GM15510 (cell line): ENCODE measurements at regions not wholly inside any gene's neighbourhood (a gene's known extent, or its start where the extent isn't known, plus 50 kb on each side); places are given as distances from the start of the nearest gene placed in this dataset.

ENCODE experiments used
- POLR2A ChIP-seq: IDR thresholded peaks from 3 replicates; pipeline ENCODE4 v1.6.1; 2011; ENCODE audit warnings: borderline replicate concordance; ENCODE audit not compliant: insufficient read length; ENCODE audit errors: extremely low read depth

DNA sequence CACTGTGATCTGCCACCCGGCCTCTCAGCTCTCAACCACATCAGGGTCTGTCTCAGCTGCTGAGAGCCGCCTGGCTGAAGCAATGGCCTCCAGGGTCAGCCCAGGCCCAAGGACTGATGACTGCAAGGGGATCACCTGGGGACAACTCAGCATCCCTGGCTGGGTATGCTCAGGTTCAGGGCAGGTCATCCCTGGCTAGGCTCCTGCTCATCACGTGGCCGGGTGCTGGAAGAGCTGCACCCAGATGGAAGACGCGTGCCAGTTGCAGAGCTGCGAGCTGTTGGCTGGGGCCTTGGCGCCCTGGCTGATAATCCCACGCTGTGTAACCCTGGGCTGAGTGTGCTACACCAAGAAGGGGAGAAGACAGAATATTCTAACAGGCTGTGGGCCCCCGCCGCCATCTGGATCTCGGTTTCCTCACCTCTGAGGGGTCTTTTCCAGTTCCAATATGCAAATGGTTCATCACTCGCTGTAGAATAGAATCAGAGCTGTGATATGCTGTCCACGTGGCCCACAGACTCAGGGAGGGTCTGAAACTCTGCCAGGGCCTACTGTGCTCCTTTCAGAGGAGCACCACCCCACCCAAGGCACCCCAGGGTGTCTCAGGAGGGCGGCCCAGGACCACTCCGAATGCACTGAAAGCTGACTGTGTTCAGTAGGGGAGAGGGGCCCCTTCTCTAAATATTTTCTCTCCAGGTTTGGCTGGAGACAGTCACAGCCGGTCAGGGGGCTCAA is 338.8 kb downstream of the BCOR start:
- TF ChIP-seq POLR2A: no peak

DNA sequence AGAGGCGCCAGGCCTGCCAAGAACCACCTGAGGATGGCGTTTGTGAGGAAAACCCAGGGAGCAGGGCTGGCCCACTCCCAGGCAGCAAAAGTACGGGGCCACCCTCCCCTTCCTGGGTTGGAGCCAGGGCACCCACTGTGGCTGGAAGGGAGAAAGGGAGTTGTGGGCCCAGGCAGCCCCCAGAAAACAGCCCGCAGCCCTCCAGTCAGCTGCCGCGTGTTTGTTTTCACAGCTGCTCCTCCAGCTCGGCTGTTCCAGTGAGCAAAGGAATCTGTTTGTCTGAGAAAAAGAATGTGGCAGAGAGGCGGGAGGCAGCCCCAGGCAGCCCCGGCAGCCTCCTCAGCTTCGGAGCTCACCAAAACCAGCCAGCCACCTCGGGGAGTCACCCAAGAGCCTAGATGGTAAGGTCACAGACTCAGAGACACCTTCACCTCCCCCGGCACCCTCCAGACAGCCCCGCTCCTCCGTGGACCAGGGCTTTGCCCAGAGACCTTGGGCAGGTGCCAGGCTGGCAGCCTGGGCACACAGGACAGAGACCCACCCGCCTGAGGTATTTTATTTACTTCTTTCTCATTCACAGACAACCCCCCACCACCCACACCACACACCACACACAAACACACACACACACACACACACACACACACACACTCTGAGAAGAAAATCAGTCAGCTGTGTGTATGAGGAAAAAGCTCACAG is 338.1 kb downstream of the BCOR start:
- TF ChIP-seq POLR2A: no peak

DNA sequence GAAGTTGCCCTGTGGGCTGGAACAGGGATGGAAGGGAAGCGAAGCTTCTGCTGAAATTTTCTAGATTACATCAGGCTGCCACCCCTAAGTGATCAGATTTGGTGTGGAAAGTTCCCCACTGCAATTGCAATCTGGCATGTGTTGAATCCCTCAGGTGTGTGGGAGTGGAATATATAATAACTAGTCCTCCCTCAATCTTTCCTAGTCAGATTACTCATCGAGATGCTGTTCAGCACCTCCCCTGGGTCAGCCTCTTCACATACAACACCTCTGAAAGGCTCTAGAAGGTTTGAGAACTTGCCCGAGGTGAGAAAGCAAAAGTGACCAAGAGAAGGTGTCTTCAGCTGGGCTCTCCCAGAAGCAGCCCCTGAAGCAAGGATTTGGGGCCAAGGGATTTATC is 336.8 kb downstream of the BCOR start:
- no peak for TF ChIP-seq POLR2A

DNA sequence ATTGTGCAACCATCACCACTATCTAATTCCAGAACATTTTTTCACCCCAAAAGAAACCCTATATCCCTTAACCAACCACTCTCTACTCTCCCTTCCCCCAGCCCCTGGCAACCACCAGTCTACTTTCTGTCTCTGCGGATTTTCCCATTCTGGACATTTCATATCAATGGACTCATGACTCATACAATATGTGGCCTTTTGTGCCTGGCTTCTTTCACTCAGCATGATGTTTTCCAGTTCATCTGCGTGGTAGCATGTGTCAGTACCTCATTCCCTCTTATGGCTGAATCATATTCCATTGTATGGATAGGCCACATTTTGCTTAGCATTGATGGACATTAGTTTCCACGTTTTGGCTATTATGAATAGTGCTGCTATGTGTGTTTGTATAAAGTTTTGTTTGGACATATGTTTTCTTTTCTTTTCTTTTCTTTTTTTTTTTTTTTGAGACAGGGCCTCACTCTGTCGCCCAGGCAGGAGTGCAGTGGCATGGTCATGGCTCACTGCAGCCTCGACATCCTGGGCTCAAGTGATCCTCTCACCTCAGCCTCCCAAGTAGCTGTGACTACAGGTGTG is 335.4 kb downstream of the BCOR start:
- TF ChIP-seq POLR2A: no peak

DNA sequence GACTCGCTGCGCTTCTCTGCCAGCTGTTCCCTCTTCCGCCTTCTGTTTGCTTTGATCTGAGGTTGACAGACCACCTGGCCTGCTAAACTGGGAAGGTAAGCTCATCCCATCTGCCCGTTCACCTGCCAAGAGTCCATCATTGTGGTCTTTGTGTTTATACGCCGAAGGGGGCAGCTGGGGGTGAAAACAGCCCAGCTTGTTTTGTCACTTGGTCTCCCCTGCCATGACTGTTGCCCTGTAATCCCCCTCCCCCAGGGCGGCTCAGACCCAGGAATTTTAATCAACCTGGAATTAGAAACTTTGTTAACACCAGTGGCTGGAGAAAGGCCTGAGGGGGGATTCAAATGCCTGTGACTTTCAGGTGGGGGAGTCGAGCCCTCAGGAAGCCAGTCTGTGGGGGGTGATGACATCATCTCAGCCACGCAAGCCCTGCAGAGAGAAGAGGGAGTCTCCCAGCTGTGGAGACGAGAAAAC is 333.3 kb downstream of the BCOR start:
- no peak for TF ChIP-seq POLR2A

DNA sequence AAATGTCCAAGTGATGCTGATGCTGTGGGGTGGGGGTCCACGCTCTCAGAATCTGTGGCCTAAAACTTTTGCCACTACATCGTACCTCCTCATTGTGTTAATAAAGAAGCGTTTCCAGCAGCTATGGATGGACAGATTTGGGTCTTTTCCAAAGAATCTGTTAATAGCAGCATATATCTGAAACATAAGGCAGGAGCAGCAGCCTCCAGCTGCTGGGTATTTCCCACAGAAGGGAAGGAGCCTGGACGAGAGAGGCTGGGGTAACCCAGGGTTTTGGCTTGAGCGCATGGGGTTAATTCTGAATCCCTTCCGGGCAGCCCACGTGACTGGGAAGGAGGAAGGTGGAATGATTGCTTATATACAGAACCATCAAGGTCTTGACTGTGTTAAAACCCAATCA is 332.4 kb downstream of the BCOR start:
- no peak for TF ChIP-seq POLR2A

DNA sequence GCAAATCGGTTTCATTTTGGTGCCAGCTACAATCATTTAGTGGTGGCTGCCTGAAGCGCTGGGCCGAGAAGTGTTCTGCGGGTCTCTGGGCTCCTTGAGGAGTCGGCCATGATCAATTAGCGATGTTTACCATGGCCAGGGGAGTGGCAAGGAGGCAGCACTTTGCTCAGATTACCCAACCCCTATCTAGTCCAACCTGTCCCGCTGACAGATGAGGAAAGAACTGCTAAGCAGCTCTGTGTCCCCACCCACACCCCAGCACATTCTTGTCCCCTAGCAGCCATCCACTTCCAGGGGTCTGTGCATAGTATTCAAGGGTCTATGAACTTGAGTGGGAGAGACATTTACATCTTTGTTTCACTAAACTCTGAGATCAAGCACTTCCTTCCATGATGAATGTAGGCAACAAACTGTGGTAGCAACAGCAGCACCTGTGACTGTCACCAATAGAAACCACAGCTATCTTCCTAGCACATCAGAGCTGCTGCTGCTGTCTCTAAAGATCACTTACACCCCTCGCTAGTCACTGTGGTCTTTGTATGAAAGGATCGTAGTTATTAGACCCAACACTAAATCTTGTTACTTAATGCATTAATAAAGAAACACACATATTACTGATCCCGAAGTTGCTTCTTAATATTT is 331.6 kb downstream of the BCOR start:
- no peak for TF ChIP-seq POLR2A

DNA sequence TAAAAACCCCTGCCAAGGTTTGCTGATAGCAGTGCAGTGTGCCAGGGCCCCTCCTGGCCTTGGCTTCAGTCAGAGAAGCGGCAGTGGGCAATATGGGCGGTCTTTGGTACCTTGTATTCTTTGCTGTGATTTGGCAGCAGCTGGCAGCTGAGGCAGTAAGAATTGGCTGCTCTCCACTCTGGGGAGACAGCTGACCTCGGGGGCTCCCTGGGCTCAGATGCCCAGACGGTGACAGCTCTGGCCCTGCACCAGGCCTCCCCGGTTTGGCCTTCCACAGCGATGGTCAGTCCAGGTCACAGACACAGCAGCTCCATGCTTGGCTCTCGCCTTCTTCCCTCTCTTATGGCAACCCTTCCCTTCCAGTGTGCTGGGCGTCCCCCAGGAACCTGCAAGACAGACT is 330.9 kb downstream of the BCOR start:
- TF ChIP-seq POLR2A: no peak

DNA sequence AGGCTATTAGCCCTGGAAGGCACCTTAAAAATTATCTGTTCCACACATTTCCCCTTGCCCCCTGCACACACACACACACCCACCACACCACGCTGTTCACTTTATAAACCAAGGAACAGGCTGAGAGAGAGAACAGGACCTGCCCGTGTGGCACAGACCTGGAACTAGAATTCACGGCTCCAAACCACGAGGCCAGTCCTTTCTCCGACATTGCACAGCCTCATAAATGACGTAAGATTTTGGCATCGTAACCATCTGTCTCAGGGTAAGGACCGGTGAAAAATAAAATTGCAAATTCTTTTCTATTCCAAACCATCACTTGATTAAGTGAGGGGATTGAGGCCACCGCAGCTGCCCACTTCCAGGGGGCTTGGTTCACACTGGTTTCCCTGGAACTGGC is 330.3 kb downstream of the BCOR start:
- TF ChIP-seq POLR2A: no peak

DNA sequence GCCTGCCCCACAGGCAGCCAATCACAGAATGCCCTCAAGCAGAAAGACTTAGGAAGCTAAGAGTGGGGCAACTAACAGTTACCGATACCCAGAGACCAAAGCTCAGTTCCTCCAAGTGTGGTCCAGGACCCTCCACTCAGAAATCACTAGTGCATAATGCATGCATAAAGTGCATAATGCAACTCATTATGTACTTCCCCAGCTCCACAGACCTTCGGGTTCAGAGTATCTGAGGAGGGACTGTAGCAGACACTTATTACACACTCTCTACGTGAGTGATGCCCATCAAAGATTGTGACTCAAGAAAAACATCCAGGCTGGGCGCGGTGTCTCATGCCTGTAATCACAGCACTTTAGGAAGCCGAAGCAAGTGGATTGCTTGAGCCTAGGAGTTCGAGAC is 328.0 kb downstream of the BCOR start:
- TF ChIP-seq POLR2A: no peak

DNA sequence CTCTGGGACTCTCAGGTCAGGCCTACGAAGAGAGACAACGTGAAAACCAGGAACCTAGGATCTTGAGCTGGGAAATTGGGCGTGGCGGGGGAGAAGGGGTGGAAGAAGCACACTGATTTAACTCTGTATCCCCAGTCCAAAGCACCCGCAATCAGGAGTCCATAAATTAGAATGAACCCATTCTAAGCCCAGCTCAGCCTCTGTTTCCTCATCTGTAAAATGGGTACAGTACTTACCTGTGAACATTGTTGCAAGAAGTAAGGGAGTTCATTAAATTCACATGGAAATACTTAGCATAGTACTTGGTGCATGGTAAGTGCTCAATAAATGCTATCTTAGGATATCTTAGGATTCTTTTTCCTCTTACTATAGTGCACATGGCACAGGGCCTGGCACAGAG is 326.7 kb downstream of the BCOR start:
- TF ChIP-seq POLR2A: no peak

DNA sequence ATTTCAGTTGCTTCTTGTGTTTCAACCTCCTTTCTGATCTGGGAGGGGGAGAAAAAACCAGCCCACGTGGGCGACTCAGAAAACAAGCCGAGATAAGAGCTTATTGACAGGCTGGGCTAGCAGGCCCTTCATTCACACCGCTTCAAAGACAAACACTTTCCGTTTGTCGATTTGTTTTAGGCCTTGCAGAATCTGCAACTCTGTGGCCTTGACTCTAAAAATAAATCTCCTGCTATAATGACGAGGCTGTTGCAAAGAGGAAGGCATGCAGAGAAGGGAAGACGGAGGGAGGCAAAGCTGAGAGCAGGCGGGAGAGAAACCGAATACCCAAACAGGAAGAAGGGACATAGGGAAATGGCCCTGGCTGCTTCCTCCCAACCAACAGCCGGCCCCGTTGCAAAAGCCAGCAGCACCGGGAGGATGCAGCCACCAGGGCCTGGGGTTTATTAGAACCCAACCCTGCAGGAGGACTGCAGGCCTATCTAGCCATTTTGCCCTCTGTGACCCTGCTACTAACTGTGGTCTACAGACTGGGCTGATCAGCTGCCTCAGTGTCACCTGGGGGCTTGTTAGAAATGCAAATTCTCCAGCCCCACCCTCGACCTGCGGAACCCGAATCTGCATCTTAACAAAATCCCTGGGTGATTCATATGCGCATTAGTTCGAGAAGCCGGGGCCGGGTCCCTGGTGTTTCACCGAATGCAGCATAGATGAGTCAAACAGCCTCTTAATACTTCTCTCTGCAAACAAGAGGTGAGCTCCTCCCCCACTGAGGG is 325.5 kb downstream of the BCOR start:
- TF ChIP-seq POLR2A: no peak

DNA sequence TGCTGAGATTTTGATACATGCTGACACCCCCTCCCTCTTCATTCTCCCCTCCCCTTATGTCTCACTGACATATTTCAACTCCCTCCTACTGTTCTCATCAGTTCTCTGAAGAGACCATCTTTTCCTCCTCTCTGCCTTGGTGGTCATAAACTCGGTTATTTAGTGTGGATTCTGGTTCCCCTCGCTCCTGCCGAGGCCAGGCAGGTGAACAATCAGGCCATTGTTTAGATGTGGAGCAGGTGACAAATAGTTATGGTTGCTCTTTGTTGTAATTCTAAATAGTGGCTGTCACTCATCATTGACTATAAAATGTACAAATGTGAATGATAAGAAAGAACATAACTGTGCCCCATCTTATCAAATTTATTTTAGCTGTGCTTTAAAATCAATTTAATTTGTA is 324.6 kb downstream of the BCOR start:
- TF ChIP-seq POLR2A: no peak

DNA sequence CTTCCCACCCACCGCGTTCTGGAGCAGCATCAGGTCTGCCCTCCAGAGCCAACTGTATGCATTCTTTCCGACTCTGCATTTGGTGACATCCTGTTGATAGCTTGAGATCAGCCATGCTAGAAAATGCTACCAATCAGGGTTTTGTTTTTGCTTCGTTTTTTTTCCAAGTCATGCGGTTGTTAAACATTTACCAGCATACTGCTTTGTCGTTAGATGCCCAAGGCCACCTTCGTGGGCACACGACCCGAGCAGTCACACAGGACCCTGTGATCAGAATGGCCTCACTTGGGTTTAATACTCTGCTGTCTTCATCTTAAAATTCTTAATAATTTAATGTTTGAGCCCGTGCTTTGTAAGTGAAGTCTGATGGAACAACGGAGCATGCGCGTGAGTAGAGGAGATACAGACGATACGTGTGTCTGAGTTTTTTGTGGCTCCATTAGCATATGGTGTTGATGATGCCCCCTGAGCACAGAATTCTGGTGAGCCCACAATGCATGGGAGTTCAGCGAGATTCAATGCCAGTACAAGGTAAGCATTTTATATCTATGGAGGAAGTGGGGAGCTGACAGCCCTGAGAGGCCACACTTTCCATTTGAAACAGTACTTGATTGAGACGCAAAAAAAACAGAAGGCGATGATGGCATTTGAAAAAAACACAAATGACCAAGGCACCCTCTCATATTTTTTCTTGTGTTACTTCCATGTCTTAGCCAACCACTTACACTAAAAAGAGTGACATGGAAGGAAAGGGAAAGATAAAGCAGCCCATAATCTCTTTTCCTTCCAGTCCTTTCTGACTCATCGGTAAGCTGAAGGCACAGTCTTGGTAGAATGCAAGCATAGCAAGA is 323.6 kb downstream of the BCOR start:
- TF ChIP-seq POLR2A: no peak
